ENCODE measurements at regions not wholly inside any gene's neighbourhood (a gene's known extent, or its start where the extent isn't known, plus 50 kb on each side); places are given as distances from the start of the nearest gene placed in this dataset.

- peak in 1 of 3 donors; percentile 58 for TF ChIP-seq POLR2AphosphoS5 (IDR thresholded peaks at IDR 0.05)
- TF ChIP-seq EP300 (IDR thresholded peaks at IDR 0.05) = no peak
- TF ChIP-seq POLR2A (IDR thresholded peaks at IDR 0.05) = no peak
- TF ChIP-seq CTCF (IDR thresholded peaks at IDR 0.05) = no peak
- Histone ChIP-seq H3K27me3 (no peaks in the 10 kb centered on the region), H3K4me3 (no peak overlapping the region), H3K27ac (peak overlapping the region in 1 of 5 donors; percentile 11), H3K36me3 (no peaks in the 10 kb centered on the region), H3K9me3 (peaks cover 0 to 11% (median 0%) of the 10 kb centered on the region in 4 donors), H3K4me1 (peaks cover 10 to 18% (median 12%) of the 10 kb centered on the region in 4 donors)
- peak in 1 of 2 donors; percentile 69 for DNase-seq
- 55 to 72% (median 62%) methylated on average over 3 of the region's 3 CpGs for WGBS, 5 donors
- intact Hi-C loops (cut with DNase I; ENCODE audit: low total_unique reads) = no loop called here
These were observed 82.0 kb downstream of the TMEM17 start for GRCh38 chr2:62423883-62424458.

GRCh38 chr2:62423235-62423634 lies 82.8 kb downstream of the TMEM17 start:
- Histone ChIP-seq H3K27me3 (no peaks in the 10 kb centered on the region), H3K27ac (peak overlapping the region in 1 of 5 donors; percentile 11), H3K9me3 (peaks cover 0 to 14% (median 0%) of the 10 kb centered on the region in 4 donors), H3K36me3 (no peaks in the 10 kb centered on the region), H3K4me1 (peaks cover 10 to 18% (median 12%) of the 10 kb centered on the region in 4 donors), H3K4me3 (no peak overlapping the region)
- DNase-seq = no peak
- intact Hi-C loops (cut with DNase I; ENCODE audit: low total_unique reads) = no loop called here
- WGBS, 5 donors = 57 to 74% (median 62%) methylated on average over 6 of the region's 6 CpGs
- TF ChIP-seq POLR2AphosphoS5 (IDR thresholded peaks at IDR 0.05) = no peak

- Histone ChIP-seq H3K4me3 (no peak overlapping the region), H3K9me3 (peaks cover 0 to 14% (median 0%) of the 10 kb centered on the region in 4 donors), H3K27ac (no peak overlapping the region), H3K4me1 (peaks cover 12 to 23% (median 18%) of the 10 kb centered on the region in 4 donors), H3K36me3 (no peaks in the 10 kb centered on the region), H3K27me3 (no peaks in the 10 kb centered on the region)
- intact Hi-C loops (cut with DNase I; ENCODE audit: low total_unique reads) = loop anchor here (10.0 kb wide), 1 partner anchor 421 kb away; no protein-coding TSS in a partner anchor
- TF ChIP-seq POLR2AphosphoS5 (IDR thresholded peaks at IDR 0.05) (no peak), POLR2A (IDR thresholded peaks at IDR 0.05) (no peak), EP300 (IDR thresholded peaks at IDR 0.05) (no peak), CTCF (IDR thresholded peaks at IDR 0.05) (no peak)
- 29 to 59% (median 37%) methylated on average over 2 of the region's 2 CpGs for WGBS, 5 donors
- no peak for DNase-seq
These were observed 90.5 kb downstream of the TMEM17 start for GRCh38 chr2:62415518-62415917.

- peaks cover 0 to 14% (median 0%) of the 10 kb centered on the region in 4 donors for H3K9me3 ChIP-seq
- intact Hi-C loops (cut with DNase I; ENCODE audit: low total_unique reads) = loop anchor here (10.0 kb wide), 1 partner anchor 420 kb away; no protein-coding TSS in a partner anchor
- H3K27ac ChIP-seq = no peak overlapping the region
- TF ChIP-seq POLR2A (IDR thresholded peaks at IDR 0.05) (no peak), CTCF (IDR thresholded peaks at IDR 0.05) (no peak), EP300 (IDR thresholded peaks at IDR 0.05) (no peak), POLR2AphosphoS5 (IDR thresholded peaks at IDR 0.05) (no peak)
- DNase-seq = no peak
- H3K27me3 ChIP-seq = no peaks in the 10 kb centered on the region
- H3K4me3 ChIP-seq = no peak overlapping the region
- H3K4me1 ChIP-seq = peaks cover 12 to 28% (median 18%) of the 10 kb centered on the region in 4 donors
- WGBS, 5 donors = 53 to 80% (median 68%) methylated on average over 4 of the region's 4 CpGs
- no peaks in the 10 kb centered on the region for H3K36me3 ChIP-seq
These were observed 91.0 kb downstream of the TMEM17 start for GRCh38 chr2:62415019-62415431.

- TF ChIP-seq POLR2AphosphoS5 (IDR thresholded peaks at IDR 0.05) (no peak), CTCF (IDR thresholded peaks at IDR 0.05) (no peak)
- no peaks in the 10 kb centered on the region for H3K27me3 ChIP-seq
- no peaks in the 10 kb centered on the region for H3K9me3 ChIP-seq
- no peak for DNase-seq
- H3K36me3 ChIP-seq = no peaks in the 10 kb centered on the region
- H3K27ac ChIP-seq = no peak overlapping the region
- H3K4me3 ChIP-seq = no peak overlapping the region
- peaks cover 12 to 38% (median 18%) of the 10 kb centered on the region in 4 donors for H3K4me1 ChIP-seq
- 83 to 88% (median 87%) methylated on average over 7 of the region's 7 CpGs for WGBS, 5 donors
- intact Hi-C loops (cut with DNase I; ENCODE audit: low total_unique reads) = loop anchor here (5.0 to 10.0 kb wide), 2 partner anchors 418 to 496 kb away; no protein-coding TSS in a partner anchor
These were observed 92.8 kb downstream of the TMEM17 start for GRCh38 chr2:62413116-62413663.

Data from stomach (tissue), 8 donors.